NCI-H1694 (cell line): ENCODE measurements at regions not wholly inside any gene's neighbourhood (a gene's known extent, or its start where the extent isn't known, plus 50 kb on each side); places are given as distances from the start of the nearest gene placed in this dataset.
"Not testable (repeated sequence)": the region's sequence is repeated elsewhere in the genome, so short reads cannot be mapped to it uniquely, and the experiment has no call there.

Experiments used
- DNase-seq: peaks from one replicate; lab custom pipeline; 2025; lab: John Stamatoyannopoulos, UW

DNA sequence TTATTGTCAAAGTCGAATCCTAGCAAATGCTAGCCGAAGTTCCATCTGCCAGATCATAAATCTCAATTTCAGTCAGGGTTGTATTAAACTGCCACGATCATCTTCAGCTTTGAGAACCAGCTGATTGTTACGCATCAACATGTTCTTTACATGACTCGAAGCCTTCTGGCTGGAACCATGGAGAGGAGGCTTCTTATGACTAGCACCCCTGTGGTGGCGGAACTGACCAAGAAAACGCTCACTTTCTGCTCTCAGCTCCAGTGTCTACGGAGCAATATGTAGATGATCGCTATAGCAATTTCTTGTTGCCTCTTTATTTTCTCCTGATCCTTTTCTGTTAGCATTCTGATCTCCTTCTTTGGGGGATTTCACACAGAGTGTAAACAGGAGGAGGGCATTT is 479.4 kb upstream of the SLC35B3 start:
- no peak for DNase-seq

DNA sequence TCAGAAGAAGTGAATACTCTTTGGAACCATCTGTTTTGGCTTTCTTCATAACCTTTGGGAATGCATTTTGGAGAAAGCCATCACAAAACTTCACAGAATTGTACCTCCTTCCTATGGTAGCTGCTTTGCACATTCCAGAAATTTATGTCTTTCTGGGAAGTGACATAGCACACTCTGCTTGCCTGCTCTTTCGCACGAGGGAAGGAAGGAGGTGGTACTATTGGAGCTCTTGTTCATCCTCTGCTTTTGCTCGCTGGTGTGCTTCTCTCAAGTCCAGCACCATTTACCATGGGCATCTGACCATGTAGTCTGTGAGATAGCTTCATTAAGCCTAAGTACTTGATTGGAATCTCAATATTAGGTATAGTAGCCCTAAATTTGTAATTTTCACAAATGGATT is 473.3 kb upstream of the SLC35B3 start:
- DNase-seq = no peak

DNA sequence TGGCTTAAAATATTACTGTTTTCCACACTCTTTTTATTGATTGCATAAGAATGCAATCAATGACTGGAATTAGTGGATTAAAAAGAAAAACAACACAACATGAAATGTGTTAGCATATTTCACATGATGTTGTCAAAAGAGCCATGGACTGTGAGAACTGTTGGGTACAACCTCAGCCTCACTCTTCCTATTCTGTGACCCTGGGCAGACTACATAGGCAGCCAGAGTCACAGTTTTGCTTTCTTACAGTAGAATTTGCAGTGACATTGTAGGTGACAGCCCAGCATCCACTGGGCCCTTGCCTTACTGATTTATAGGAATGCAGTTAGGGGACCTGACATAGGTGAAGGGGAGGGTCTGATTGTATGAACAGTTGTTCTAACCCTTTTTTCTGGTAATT is 471.4 kb upstream of the SLC35B3 start:
- DNase-seq = no peak

DNA sequence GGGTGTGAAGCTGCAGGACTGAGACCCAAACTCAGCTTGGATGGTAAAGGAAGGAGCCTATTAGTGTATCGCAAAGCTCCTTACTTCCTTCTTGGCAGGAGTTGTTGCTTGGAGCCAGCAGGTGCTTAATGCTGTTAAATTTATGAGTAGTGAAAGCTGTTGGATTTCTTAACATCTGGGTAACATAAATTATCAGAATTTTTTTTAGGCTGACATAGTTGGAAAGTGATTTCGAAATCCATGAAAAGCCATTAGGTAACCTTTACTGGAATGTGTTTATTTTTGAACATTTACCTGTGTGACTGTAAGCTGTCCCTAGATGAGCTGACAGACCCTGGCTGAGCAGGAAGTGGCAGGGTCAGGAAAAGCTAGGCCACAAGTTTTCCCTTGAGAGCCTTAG is 470.4 kb upstream of the SLC35B3 start:
- no peak for DNase-seq

DNA sequence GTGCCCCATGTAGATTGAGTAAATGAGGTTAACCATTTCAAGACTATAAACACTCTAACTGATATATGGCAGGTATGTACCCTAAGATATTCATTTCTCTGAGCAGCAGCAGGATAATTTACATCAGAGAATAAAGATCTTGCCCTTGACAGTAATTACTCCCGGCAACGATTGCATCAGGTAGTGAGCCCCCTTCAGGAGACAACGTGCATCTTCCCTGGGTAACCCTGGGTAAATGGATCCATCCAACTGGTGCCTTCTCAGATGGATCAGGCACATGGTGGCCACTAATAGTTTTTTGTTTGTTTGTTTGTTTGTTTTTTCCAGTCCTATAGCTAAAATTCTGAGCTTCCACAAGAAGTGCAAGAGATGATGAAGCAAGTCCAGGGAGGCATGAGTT is 469.4 kb upstream of the SLC35B3 start:
- DNase-seq = no peak

DNA sequence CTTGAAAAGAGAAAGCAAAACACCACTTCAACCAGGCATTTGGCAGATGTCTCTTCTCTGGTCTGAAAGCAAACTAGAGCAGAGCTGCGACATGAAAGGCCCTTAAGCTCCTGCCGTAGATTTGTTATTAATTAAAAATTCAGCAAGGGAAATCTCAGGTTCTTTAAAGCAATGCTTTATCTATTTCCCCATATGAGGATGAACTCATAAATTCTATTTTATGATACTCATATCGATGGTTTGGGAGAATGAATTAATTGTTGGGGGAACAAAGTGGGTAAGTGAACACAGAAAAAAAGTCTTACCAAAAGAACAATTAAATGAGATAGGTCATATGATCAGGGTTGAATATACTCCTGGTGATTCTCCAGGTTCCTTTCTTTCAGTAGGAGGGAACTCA is 464.7 kb upstream of the SLC35B3 start:
- no peak for DNase-seq

DNA sequence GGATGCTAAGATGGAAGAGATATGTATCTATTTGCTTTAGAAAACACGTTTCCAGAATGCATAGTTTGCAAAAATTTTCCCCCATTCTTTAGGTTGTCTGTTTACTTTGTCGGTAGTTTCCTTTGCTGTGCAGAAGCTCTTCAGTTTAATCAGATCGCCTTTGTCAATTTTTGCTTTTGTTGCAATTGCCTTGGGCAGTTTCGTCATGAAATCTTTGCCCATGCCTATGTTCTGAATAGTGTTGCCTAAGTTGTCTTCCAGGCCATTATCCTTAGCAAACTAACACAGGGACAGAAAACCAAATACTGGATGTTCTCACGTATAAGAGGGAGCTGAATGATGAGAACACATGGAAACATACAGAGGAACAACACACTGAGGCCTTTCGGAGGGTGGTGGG is 454.2 kb upstream of the SLC35B3 start:
- no peak for DNase-seq

DNA sequence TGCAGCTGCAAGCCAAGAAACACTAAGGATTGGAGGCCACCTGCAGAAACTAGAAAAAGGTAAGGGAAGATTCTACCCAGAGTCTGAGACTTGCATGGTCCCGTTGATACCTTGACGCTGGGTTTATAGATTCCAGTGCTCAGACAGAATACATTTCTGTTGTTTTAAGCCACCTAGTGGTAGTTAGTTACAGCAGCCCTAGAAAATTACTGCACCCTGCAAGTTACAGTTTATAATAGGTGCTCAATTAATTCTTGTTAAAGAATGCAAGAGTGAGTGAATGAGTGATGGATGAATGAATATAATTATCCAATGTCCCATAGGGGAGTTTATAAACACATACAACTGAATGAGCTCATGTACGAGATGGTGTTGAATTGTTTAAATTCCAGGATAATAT is 453.1 kb upstream of the SLC35B3 start:
- no peak for DNase-seq

DNA sequence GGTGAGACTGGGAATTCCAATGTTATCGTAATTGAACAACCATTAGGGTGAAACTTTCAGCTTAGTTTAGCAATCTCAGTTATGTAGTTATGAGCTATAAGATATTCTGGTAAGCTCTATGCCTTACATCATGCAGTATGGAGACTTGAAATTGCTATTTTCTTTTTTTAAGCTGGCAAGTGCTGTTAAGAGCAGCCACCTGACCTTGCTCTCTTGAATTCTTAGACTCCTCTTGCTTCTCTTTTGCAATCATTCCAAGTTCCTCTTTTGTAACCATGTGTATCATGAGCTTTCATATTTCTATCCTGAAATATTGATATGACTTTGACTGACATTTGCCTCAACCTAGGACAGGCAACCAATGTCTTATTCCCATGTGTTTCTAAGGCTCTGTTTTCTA is 446.3 kb upstream of the SLC35B3 start:
- no peak for DNase-seq

DNA sequence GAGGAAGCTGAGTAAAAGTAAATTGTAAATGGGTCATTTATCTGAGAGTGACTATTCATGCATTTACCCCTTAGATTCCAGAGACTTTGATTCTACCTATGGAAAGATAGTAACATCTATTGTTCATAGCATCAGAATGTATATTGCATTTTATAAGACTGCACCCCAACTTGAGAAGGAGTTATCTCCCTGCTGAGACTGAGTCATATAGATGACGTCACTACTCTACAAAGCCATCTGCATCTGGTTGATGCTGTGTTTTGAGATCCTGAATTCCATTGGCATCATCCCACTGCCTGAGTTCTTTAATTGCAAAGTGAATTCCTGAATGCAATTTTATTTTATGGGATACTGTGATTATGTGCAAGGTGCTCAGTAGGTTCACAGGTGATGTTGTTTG is 444.0 kb upstream of the SLC35B3 start:
- no peak for DNase-seq

DNA sequence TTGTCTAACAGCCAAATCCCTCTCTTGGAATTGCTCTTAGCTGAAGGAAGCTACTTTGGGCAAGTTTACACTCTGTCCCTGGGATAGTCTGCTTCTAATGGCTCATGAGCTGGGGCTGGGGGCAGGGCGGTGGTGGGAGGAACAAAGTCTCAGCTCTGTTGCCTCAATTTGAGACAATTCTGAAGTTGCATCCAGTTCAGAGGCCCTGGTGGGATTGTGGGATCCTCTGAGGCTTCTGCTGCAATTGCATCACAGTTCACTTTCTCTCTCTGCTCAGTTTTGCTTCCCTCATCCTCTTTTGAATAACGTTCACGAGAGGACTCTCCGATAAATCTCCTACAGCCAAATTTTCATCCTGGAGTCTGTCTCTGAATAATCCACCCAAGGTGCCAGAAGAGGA is 440.6 kb upstream of the SLC35B3 start:
- no peak for DNase-seq

DNA sequence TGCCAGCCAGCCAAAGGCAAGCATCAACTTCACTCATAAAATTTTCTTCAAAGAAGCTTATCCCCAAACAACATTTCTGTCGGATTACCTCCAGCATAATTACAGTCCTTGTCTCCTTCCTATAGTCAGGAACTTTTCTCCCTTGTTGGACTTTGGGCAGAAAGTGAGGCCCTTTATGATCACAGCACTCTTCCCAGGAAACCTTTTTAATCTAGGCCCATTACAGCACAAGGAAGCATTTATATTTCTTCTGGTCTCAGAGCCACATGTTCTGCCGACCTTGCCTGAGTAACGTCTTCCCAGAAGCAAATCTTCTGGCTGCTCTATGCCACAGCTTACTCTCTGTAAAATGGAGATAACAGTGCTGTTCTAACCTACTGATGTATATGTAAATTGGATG is 437.2 kb upstream of the SLC35B3 start:
- no peak for DNase-seq

DNA sequence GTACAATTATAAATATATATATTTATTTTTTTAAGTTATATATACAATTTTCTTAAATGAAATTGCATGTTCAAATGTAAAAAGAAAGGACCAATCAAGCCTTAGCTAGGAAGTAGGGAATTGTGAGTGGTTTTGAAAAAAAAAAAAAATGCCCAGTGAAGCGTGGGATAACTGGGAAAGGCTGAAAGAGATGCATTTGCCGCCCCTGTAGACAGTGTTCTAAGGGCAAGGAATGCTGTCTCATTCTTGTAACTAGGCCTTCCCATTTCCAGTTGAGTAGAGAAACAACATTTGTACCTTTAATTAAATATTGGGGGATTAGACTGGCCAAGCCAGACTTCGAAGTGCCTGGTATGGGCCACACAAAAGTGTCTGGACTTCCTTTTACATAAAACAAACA is 430.1 kb upstream of the SLC35B3 start:
- no peak for DNase-seq

DNA sequence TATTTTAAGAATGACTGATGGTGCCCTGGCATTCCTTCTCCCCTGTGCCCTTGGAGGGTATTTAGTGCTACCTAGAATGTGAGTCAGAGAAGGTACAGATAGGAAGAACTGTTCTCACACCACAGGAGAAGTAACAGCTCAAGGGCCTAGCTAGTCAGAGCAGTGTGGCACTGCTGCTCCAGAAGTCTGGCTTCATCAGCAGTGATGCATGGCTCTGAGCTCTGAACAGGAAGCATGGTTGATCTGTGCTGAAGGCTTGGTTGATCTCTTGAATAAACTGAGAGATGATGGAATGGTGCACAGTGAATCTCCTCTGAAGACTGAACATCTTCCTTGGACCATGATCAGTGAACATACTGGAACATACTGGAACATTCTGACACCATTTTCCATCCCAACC is 425.3 kb upstream of the SLC35B3 start:
- no peak for DNase-seq

DNA sequence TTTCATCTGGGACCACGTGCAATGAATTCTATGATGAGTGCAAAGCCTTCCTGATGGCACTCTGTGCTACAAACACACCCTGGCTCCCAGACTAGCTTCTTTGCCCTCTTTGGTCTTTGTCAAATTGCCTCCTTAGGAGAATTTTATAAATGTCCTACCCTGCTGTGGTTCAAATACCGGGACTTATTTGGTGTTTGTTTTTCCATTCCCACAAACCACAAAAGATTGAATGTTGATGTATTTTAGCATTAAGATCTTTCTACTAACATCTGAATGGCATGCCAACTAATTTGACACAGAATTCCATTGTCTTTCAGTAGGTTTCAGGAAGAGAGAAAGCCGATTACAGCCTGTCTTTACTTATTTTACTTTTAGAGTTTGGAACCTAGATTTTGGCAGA is 424.2 kb upstream of the SLC35B3 start:
- no peak for DNase-seq

DNA sequence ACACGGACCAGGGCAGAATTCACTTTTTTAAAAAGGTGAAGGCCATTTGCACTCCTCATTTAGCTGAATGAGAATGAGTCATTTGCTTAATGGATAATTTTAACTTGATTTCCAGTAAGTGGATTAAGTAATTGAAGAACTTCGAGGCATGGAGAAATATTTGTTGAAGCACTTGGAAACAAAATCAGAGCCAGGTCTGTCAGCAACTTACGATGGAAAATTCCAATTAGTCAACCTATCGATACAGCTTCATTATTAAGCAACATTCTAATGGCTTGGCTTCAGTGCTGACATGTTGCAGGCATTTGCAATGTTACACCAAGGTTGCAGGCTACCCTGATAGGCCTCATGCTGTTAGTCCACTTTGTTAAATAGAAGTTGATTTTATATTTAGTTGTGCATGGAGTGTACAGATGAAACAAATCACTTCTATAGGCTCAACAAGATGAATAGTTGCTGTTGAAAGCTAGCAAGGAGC is 423.5 kb upstream of the SLC35B3 start:
- no peak for DNase-seq

DNA sequence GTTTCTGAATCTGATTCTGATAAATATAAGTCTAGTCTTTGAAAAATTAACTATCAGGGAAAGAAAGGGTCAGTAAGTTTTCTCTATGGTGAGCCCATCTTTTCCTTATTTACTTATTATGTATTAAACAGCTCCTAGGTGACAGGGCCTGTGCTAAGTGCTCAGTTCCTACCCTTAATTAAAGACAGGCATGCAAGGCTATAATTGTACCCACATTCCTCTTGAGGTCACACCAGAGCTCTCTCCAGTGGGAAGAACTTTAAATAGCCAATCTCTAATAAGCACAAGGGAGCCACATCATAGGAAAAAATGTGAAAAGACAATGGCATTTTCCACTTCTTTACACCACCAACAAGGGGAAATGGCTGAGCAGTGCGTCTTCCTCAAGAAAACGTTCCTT is 421.8 kb upstream of the SLC35B3 start:
- no peak for DNase-seq

DNA sequence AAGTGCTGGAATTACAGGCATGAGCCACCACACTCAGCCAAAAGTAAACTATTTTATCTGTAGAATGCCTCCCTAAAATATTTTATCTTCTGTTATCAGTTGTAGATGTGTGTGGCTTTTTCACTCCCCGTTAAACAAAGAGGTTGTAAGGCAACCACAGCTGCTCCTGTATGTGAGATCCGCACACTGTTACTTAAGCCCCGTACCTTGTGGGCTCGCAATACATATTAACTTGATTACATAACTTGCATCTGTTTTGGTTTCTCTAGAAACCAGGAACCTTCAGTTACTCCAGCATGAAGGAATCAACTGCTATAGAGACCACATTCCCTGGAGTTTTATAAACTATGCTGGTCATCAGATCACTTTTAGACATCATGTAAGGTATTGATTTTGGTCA is 420.1 kb upstream of the SLC35B3 start:
- no peak for DNase-seq

DNA sequence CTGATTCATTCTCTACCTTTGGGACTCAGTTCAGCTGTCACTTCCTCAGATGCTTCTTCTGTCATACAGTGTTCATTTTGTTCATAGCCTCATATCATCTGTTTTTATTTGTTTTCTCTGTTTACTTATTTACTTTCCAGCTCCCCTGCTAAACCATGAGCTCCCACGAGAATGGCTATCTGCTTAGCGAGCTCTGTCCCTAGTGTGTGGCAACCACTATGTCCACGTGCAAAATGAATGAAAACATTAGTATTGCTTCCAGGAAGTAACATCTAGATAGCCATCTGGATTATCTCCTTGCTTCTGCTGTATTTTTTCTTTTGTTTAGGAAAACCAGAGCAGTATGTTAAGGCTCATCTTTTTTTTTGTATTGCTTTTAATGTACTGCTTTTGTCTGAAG is 417.0 kb upstream of the SLC35B3 start:
- no peak for DNase-seq

DNA sequence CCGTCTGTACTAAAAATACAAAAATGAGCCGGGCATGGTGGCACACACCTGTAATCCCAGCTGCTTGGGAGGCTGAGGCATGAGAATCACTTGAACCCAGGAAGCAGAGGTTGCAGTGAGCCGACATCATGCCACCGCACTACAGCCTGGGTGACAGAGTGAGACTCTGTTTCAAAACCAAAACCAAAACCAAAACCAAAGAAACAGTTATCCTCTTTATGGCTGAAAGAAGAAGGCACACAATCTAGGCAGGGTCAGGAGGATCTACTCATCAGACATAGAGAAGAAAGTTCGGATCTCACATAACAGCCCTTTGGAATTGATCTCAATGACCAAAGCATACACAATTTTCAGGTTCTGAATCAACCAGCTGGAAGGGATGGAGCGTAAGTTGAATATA is 411.3 kb upstream of the SLC35B3 start:
- not testable (repeated sequence) for DNase-seq

DNA sequence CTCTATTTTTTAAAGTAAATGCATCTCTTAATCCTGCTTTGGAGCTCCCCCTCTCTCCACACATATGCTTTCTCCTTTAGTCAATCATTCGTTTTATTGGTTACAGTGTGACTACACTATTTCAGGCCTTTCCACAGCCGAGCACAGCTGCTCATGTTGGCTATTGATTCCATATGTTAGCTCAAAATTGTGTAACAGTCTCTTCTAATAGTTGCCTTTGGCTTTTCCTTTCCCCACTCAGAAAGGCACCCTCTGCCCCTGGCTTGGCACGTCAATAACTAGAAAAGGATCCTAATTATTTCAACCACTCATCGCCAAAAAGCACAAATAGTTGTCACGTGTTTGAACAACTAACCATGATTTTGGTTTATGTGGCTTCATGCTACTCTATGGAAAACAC is 410.3 kb upstream of the SLC35B3 start:
- no peak for DNase-seq

DNA sequence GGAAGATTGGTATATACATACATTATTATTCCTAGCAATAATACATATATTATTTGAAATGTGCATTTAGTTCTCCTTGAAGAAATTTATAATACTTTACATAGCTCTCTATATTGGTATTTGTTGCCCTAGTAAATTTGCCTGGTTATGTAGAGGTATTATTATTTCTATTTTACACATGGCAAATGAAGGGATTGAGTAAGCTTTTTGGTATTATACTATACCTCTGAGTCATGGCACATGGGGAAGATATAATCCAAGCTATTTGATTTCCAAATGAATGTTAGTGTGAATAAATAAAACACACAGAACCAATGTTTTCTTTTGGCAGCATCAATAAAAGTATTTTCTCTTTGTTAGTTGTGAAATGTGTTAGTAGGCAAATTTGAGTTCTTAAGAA is 409.6 kb upstream of the SLC35B3 start:
- DNase-seq = no peak

DNA sequence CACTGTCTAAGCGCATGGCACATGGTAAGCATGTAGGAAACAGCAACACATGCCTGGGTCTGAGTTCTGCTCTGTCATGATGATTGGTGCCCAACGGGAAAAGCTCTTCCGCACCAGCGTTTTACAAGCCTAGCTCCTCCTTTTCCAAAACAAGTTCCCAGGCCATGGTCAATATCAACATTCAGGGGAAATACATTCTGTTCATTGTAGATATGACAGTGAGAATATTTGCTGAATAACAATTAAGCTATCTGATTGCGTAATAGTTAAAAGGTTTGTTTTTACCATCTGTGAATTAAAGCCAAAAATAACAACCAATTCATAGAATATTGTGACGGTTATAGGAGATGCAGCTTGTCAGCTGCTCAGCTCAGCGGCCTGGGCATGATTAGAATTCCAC is 404.3 kb upstream of the SLC35B3 start:
- DNase-seq = no peak

DNA sequence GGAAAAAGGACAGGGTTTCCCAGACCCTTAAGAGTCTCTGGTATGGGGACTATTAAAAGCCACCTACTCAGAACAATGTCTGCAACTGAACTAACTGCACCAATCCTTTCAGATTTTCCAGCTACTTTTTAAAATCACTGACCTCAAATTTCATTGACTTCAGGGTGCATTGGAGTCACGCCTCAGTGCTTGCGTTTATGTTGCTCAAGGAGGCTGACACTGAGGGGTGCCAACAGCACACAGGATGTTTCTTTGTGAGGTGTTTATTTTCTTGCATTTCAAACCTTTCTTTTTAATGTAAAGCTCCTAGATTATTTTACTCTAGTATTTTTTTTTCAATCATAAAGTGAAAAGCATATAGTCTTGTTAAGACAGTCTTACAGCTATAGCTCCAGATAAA is 402.0 kb upstream of the SLC35B3 start:
- no peak for DNase-seq

DNA sequence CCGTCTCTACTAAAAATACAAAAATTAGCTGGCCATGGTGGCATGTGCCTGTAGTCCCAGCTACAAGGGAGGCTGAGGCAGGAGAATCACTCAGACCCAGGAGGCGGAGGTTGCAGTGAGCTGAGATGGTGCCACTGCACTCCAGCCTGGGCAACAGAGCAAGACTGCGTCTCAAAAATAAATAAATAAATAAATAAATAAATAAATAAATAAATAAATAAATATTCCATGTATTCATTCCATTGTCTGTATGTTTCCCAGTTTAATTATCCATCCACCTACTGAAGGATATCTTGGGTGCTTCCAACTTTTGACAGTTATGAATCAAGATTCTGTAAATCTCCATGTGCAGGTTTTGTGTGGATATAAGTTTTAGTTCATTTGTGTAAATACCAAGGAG is 397.4 kb upstream of the SLC35B3 start:
- DNase-seq = not testable (repeated sequence)
